GM19467 (cell line): ENCODE measurements at regions not wholly inside any gene's neighbourhood (a gene's known extent, or its start where the extent isn't known, plus 50 kb on each side); places are given as distances from the start of the nearest gene placed in this dataset.

Experiments used
- ATAC-seq: cut with Tn5 transposase; IDR thresholded peaks from one replicate; pipeline ENCODE4 v1.9.1; 2021; ENCODE audit warnings: mild to moderate bottlenecking, moderate library complexity; ENCODE audit not compliant: unreplicated experiment

- ATAC-seq: no peak
Observed at GRCh38 chr2:15803543-15804245, 136.7 kb upstream of the MYCN start.

GRCh38 chr2:15804246-15804619, 136.1 kb upstream of the MYCN start:
- no peak for ATAC-seq

- ATAC-seq: no peak
Observed at GRCh38 chr2:15804691-15805090, 135.7 kb upstream of the MYCN start.

- no peak for ATAC-seq
Observed at GRCh38 chr2:15805206-15805605, 135.1 kb upstream of the MYCN start.

GRCh38 chr2:15805772-15806171, 134.6 kb upstream of the MYCN start:
- no peak for ATAC-seq

- no peak for ATAC-seq
Observed at GRCh38 chr2:15806801-15807417, 133.4 kb upstream of the MYCN start.

- no peak for ATAC-seq
Observed at GRCh38 chr2:15807418-15808203, 132.7 kb upstream of the MYCN start.

GRCh38 chr2:15808204-15808910, 132.0 kb upstream of the MYCN start:
- ATAC-seq: no peak

GRCh38 chr2:15808944-15809343, 131.4 kb upstream of the MYCN start:
- ATAC-seq: no peak

- ATAC-seq: no peak
Observed at GRCh38 chr2:15809404-15809803, 130.9 kb upstream of the MYCN start.

- ATAC-seq: no peak
Observed at GRCh38 chr2:15810477-15811150, 129.7 kb upstream of the MYCN start.

GRCh38 chr2:15811367-15811766, 129.0 kb upstream of the MYCN start:
- ATAC-seq: no peak

GRCh38 chr2:15812187-15812780, 128.1 kb upstream of the MYCN start:
- ATAC-seq: no peak

GRCh38 chr2:15813481-15814266, 126.7 kb upstream of the MYCN start:
- no peak for ATAC-seq

GRCh38 chr2:15814403-15814802, 125.9 kb upstream of the MYCN start:
- no peak for ATAC-seq

GRCh38 chr2:15814946-15815345, 125.4 kb upstream of the MYCN start:
- ATAC-seq: no peak

GRCh38 chr2:15816226-15816625, 124.1 kb upstream of the MYCN start:
- no peak for ATAC-seq

- ATAC-seq: no peak
Observed at GRCh38 chr2:15816674-15817406, 123.5 kb upstream of the MYCN start.

GRCh38 chr2:15817748-15818147, 122.6 kb upstream of the MYCN start:
- no peak for ATAC-seq
